ENCODE measurements at regions not wholly inside any gene's neighbourhood (a gene's known extent, or its start where the extent isn't known, plus 50 kb on each side); places are given as distances from the start of the nearest gene placed in this dataset.
A peak's percentile ranks its signal among the peaks of the same experiment; 100 is the strongest.
"Not testable (repeated sequence)": the region's sequence is repeated elsewhere in the genome, so short reads cannot be mapped to it uniquely, and the experiment has no call there.

- DNase-seq (ENCODE audit: low read depth in 2 of 2): not testable (repeated sequence)
These were observed 1372.6 kb downstream of the FOXD4L5 start for GRCh38 chr9:63912451-63912850.

GRCh38 chr9:63909076-63909475 is 1375.9 kb downstream of the FOXD4L5 start:
- DNase-seq (ENCODE audit: low read depth in 2 of 2): not testable (repeated sequence)

- not testable (repeated sequence) for DNase-seq (ENCODE audit: low read depth in 2 of 2)
These were observed 1385.3 kb downstream of the FOXD4L5 start for GRCh38 chr9:63899637-63900190.

- not testable (repeated sequence) for DNase-seq (ENCODE audit: low read depth in 2 of 2)
These were observed 1403.6 kb downstream of the FOXD4L5 start for GRCh38 chr9:63881386-63881785.

- not testable (repeated sequence) for DNase-seq (ENCODE audit: low read depth in 2 of 2)
These were observed 1408.6 kb downstream of the FOXD4L5 start for GRCh38 chr9:63876380-63876779.

GRCh38 chr9:63859475-63860215 is 1425.4 kb downstream of the FOXD4L5 start:
- DNase-seq (ENCODE audit: low read depth in 2 of 2): peak in 1 of 2 donors; percentile 14

- DNase-seq (ENCODE audit: low read depth in 2 of 2): not testable (repeated sequence)
These were observed 1425.9 kb downstream of the FOXD4L5 start for GRCh38 chr9:63859090-63859474.

GRCh38 chr9:63853140-63853751 is 1431.8 kb downstream of the FOXD4L5 start:
- DNase-seq (ENCODE audit: low read depth in 2 of 2): not testable (repeated sequence)

GRCh38 chr9:63824804-63825203 is 1460.2 kb downstream of the FOXD4L5 start:
- not testable (repeated sequence) for DNase-seq (ENCODE audit: low read depth in 2 of 2)

GRCh38 chr9:63823375-63824201 is 1461.4 kb downstream of the FOXD4L5 start:
- not testable (repeated sequence) for DNase-seq (ENCODE audit: low read depth in 2 of 2)

- DNase-seq (ENCODE audit: low read depth in 2 of 2): not testable (repeated sequence)
These were observed 1462.2 kb downstream of the FOXD4L5 start for GRCh38 chr9:63822615-63823374.

GRCh38 chr9:63821293-63821692 is 1463.7 kb downstream of the FOXD4L5 start:
- not testable (repeated sequence) for DNase-seq (ENCODE audit: low read depth in 2 of 2)

GRCh38 chr9:63820882-63821281 is 1464.1 kb downstream of the FOXD4L5 start:
- not testable (repeated sequence) for DNase-seq (ENCODE audit: low read depth in 2 of 2)

- not testable (repeated sequence) for DNase-seq (ENCODE audit: low read depth in 2 of 2)
These were observed 1464.6 kb downstream of the FOXD4L5 start for GRCh38 chr9:63820383-63820782.

GRCh38 chr9:63817622-63818518 is 1467.1 kb downstream of the FOXD4L5 start:
- DNase-seq (ENCODE audit: low read depth in 2 of 2): peak; percentile 49

GRCh38 chr9:63816751-63817621 is 1468.0 kb downstream of the FOXD4L5 start:
- DNase-seq (ENCODE audit: low read depth in 2 of 2): peak; percentile 50 to 53

GRCh38 chr9:63814970-63815669 is 1469.9 kb downstream of the FOXD4L5 start:
- DNase-seq (ENCODE audit: low read depth in 2 of 2): not testable (repeated sequence)

- DNase-seq (ENCODE audit: low read depth in 2 of 2): not testable (repeated sequence)
These were observed 1471.5 kb downstream of the FOXD4L5 start for GRCh38 chr9:63813391-63814021.
